ENCODE measurements at regions not wholly inside any gene's neighbourhood (a gene's known extent, or its start where the extent isn't known, plus 50 kb on each side); places are given as distances from the start of the nearest gene placed in this dataset.

GRCh38 chr2:195369218-195369587, 287.8 kb upstream of the SLC39A10 start:
- H2AFZ ChIP-seq (ENCODE audit: control insufficient read depth, low read depth, low read length), result no peak overlapping the region
- no peak overlapping the region for H3K4me2 ChIP-seq (ENCODE audit: control insufficient read depth, insufficient read depth)
- no peak overlapping the region for H3K9ac ChIP-seq (ENCODE audit: control insufficient read depth, insufficient read depth, low read length)
- 0% methylated on average over 1 of the region's 1 CpG for WGBS (ENCODE audit: insufficient coverage, insufficient replicate concordance, low lambda C conversion rate, missing lambda C conversion rate)
- H3K4me1 ChIP-seq (ENCODE audit: control insufficient read depth, insufficient read depth, low read length), result no peaks in the 10 kb centered on the region
- CTCF ChIA-PET, result interaction anchor here (1.8 kb wide), 1 partner anchor 17 kb away, joined by 4 read pairs; no protein-coding TSS in a partner anchor
- BruUV-seq (replicated peaks), result no TSS peak
- FAIRE-seq (no peak), DNase-seq (ENCODE audit: low read depth, low spot score) (no peak), ATAC-seq (no peak)
- H3K27ac ChIP-seq (ENCODE audit: control insufficient read depth, insufficient read depth), result no peak overlapping the region
- TF ChIP-seq E2F4 (IDR thresholded peaks at IDR 0.05; ENCODE audit: low read depth, low read length) (no peak), POU2F2 (IDR thresholded peaks at IDR 0.05; ENCODE audit: borderline replicate concordance, low read depth, low read length) (no peak), USF1 (IDR thresholded peaks at IDR 0.05; ENCODE audit: borderline replicate concordance, extremely low read length, insufficient read depth, low read depth, low read length) (no peak), MYC (IDR thresholded peaks at IDR 0.05; ENCODE audit: insufficient read depth, insufficient read length, insufficient replicate concordance, low read length, severe bottlenecking) (no peak), TAF1 (IDR thresholded peaks at IDR 0.05; ENCODE audit: borderline replicate concordance, low read depth, low read length) (no peak), BHLHE40 (IDR thresholded peaks at IDR 0.05; ENCODE audit: borderline replicate concordance in 1 of 2, low read depth in 2 of 2, low read length in 1 of 2) (no peak), WRNIP1 (IDR thresholded peaks at IDR 0.05; ENCODE audit: borderline replicate concordance, low read depth, low read length) (no peak), SIX5 (IDR thresholded peaks at IDR 0.05; ENCODE audit: low read depth, low read length, severe bottlenecking) (no peak), EED (IDR thresholded peaks at IDR 0.05; ENCODE audit: low read depth) (no peak), HSF1 (IDR thresholded peaks at IDR 0.05; ENCODE audit: low read depth, low read length) (no peak), NBN (IDR thresholded peaks at IDR 0.05) (no peak), CEBPZ (IDR thresholded peaks at IDR 0.05; ENCODE audit: low read depth, low read length) (no peak)
- in situ Hi-C loops (cut with MboI), result no loop called here
- H3K4me3 ChIP-seq, result no peak overlapping the region
- no peaks in the 10 kb centered on the region for H3K27me3 ChIP-seq (replicated peaks in 1 of 2; ENCODE audit: control insufficient read depth in 2 of 2, insufficient read depth in 2 of 2, low read length in 1 of 2)
- intact Hi-C loops (cut with micrococcal nuclease; ENCODE audit: unreplicated experiment), result no loop called here
- no peaks in the 10 kb centered on the region for H3K79me2 ChIP-seq (ENCODE audit: control insufficient read depth, insufficient read depth, low read length)
- RAD21 ChIA-PET (ENCODE audit: unreplicated experiment), result no interaction called here
- POLR2A ChIA-PET, result no interaction called here
- H3K36me3 ChIP-seq (ENCODE audit: control insufficient read depth in 2 of 2, insufficient read depth in 2 of 2, low read length in 1 of 2), result no peaks in the 10 kb centered on the region
- H4K20me1 ChIP-seq (ENCODE audit: control insufficient read depth, insufficient read depth), result no peaks in the 10 kb centered on the region
- no peaks in the 10 kb centered on the region; the same call in 2 of the 3 replicates for H3K9me3 ChIP-seq (replicated peaks; ENCODE audit: control insufficient read depth, insufficient read depth, low read length)
- SMC1A ChIA-PET (ENCODE audit: uncharacterized antibody, unreplicated experiment), result no interaction called here

Measured in GM12878 (cell line).